Activated T-cell treated with anti-CD3 and anti-CD28 coated beads, Interleukin-2, amount 50 U/mL, for 4 hours (primary cell): ENCODE measurements at regions not wholly inside any gene's neighbourhood (a gene's known extent, or its start where the extent isn't known, plus 50 kb on each side); places are given as distances from the start of the nearest gene placed in this dataset.

ENCODE experiments used
- ATAC-seq, 2 donors: fragments of 200-7000 bp; cut with Tn5 transposase; one replicate each; pipeline ENCODE4 v1.10.0; 2021
- DNase-seq: peaks from one replicate; pipeline ENCODE4 v3.0.0-alpha.2; 2020
- H3K27me3 Mint-ChIP-seq: one replicate; pipeline ENCODE4 v1.8.0; 2021; ENCODE audit warnings: low read depth, mixed read lengths
- H3K36me3 Mint-ChIP-seq: one replicate; pipeline ENCODE4 v1.8.0; 2022; ENCODE audit warnings: mixed read lengths; ENCODE audit not compliant: insufficient read depth
- H3K4me1 Mint-ChIP-seq: one replicate; pipeline ENCODE4 v1.8.0; 2021; ENCODE audit warnings: low read depth, mixed read lengths
- H3K4me3 Mint-ChIP-seq: one replicate; pipeline ENCODE4 v1.8.0; 2021; ENCODE audit warnings: mild to moderate bottlenecking, moderate library complexity, mixed read lengths
- H3K9me3 Mint-ChIP-seq: one replicate; pipeline ENCODE4 v1.8.0; 2021; ENCODE audit warnings: mixed read lengths

GRCh38 chr1:213324859-213325258 lies 273.8 kb downstream of the RPS6KC1 start:
- no peak overlapping the region for H3K4me3 Mint-ChIP-seq
- no peak for ATAC-seq
- no peaks in the 10 kb centered on the region for H3K9me3 Mint-ChIP-seq

GRCh38 chr1:213325482-213325881 lies 274.4 kb downstream of the RPS6KC1 start:
- Mint-ChIP-seq H3K27me3 (peaks cover 4% of the 10 kb centered on the region), H3K36me3 (no peaks in the 10 kb centered on the region), H3K4me1 (no peaks in the 10 kb centered on the region), H3K9me3 (no peaks in the 10 kb centered on the region), H3K4me3 (no peak overlapping the region)
- DNase-seq = no peak
- no peak for ATAC-seq

More at GRCh38 chr1:213324859-213325258, 273.8 kb downstream of the RPS6KC1 start:
- no peaks in the 10 kb centered on the region for H3K36me3 Mint-ChIP-seq
- peaks cover 2% of the 10 kb centered on the region for H3K27me3 Mint-ChIP-seq
- no peak for DNase-seq
- no peaks in the 10 kb centered on the region for H3K4me1 Mint-ChIP-seq

GRCh38 chr1:213326281-213327016 lies 275.4 kb downstream of the RPS6KC1 start:
- no peak for DNase-seq
- no peak overlapping the region for H3K4me3 Mint-ChIP-seq
- H3K4me1 Mint-ChIP-seq = no peaks in the 10 kb centered on the region
- H3K27me3 Mint-ChIP-seq = peaks cover 4% of the 10 kb centered on the region
- H3K36me3 Mint-ChIP-seq = no peaks in the 10 kb centered on the region
- no peak for ATAC-seq
- no peaks in the 10 kb centered on the region for H3K9me3 Mint-ChIP-seq

- no peaks in the 10 kb centered on the region for H3K36me3 Mint-ChIP-seq
- H3K27me3 Mint-ChIP-seq = peaks cover 4% of the 10 kb centered on the region
- H3K4me3 Mint-ChIP-seq = no peak overlapping the region
- no peak for ATAC-seq
- no peak for DNase-seq
- H3K9me3 Mint-ChIP-seq = no peaks in the 10 kb centered on the region
- no peaks in the 10 kb centered on the region for H3K4me1 Mint-ChIP-seq
Observed at GRCh38 chr1:213327017-213327667, 276.1 kb downstream of the RPS6KC1 start.

GRCh38 chr1:213329406-213330008 lies 278.5 kb downstream of the RPS6KC1 start:
- Mint-ChIP-seq H3K9me3 (no peaks in the 10 kb centered on the region), H3K4me3 (no peak overlapping the region), H3K4me1 (no peaks in the 10 kb centered on the region), H3K27me3 (peaks cover 2% of the 10 kb centered on the region), H3K36me3 (no peaks in the 10 kb centered on the region)
- DNase-seq = no peak
- ATAC-seq = no peak

GRCh38 chr1:213330281-213330680 lies 279.2 kb downstream of the RPS6KC1 start:
- H3K9me3 Mint-ChIP-seq = no peaks in the 10 kb centered on the region
- ATAC-seq = no peak
- no peaks in the 10 kb centered on the region for H3K4me1 Mint-ChIP-seq
- no peak overlapping the region for H3K4me3 Mint-ChIP-seq
- no peak for DNase-seq
- peaks cover 2% of the 10 kb centered on the region for H3K27me3 Mint-ChIP-seq
- H3K36me3 Mint-ChIP-seq = no peaks in the 10 kb centered on the region

- no peaks in the 10 kb centered on the region for H3K36me3 Mint-ChIP-seq
- DNase-seq (no peak), ATAC-seq (no peak)
- H3K27me3 Mint-ChIP-seq = peaks cover 2% of the 10 kb centered on the region
- H3K9me3 Mint-ChIP-seq = no peaks in the 10 kb centered on the region
- H3K4me3 Mint-ChIP-seq = no peak overlapping the region
- H3K4me1 Mint-ChIP-seq = no peaks in the 10 kb centered on the region
Observed at GRCh38 chr1:213331631-213332175, 280.7 kb downstream of the RPS6KC1 start.

- H3K36me3 Mint-ChIP-seq = no peaks in the 10 kb centered on the region
- no peak overlapping the region for H3K4me3 Mint-ChIP-seq
- H3K27me3 Mint-ChIP-seq = peaks cover 2% of the 10 kb centered on the region
- no peak for ATAC-seq
- DNase-seq = no peak
- H3K4me1 Mint-ChIP-seq = no peaks in the 10 kb centered on the region
- no peaks in the 10 kb centered on the region for H3K9me3 Mint-ChIP-seq
Observed at GRCh38 chr1:213332491-213332890, 281.4 kb downstream of the RPS6KC1 start.

- Mint-ChIP-seq H3K4me3 (no peak overlapping the region), H3K4me1 (no peaks in the 10 kb centered on the region), H3K9me3 (no peaks in the 10 kb centered on the region), H3K27me3 (peaks cover 2% of the 10 kb centered on the region), H3K36me3 (no peaks in the 10 kb centered on the region)
- DNase-seq (no peak), ATAC-seq (no peak)
Observed at GRCh38 chr1:213333121-213333520, 282.1 kb downstream of the RPS6KC1 start.

- Mint-ChIP-seq H3K9me3 (no peaks in the 10 kb centered on the region), H3K4me3 (no peak overlapping the region), H3K4me1 (no peaks in the 10 kb centered on the region), H3K36me3 (no peaks in the 10 kb centered on the region), H3K27me3 (peaks cover 4% of the 10 kb centered on the region)
- ATAC-seq (no peak), DNase-seq (no peak)
Observed at GRCh38 chr1:213335084-213335483, 284.0 kb downstream of the RPS6KC1 start.

- no peak for DNase-seq
- Mint-ChIP-seq H3K4me3 (no peak overlapping the region), H3K27me3 (peaks cover 8% of the 10 kb centered on the region), H3K4me1 (no peaks in the 10 kb centered on the region), H3K9me3 (no peaks in the 10 kb centered on the region), H3K36me3 (no peaks in the 10 kb centered on the region)
- ATAC-seq = no peak
Observed at GRCh38 chr1:213337025-213337678, 286.1 kb downstream of the RPS6KC1 start.

- no peak overlapping the region for H3K4me3 Mint-ChIP-seq
- no peaks in the 10 kb centered on the region for H3K36me3 Mint-ChIP-seq
Observed at GRCh38 chr1:213340593-213340992, 289.6 kb downstream of the RPS6KC1 start.

GRCh38 chr1:213345621-213346020 lies 294.6 kb downstream of the RPS6KC1 start:
- H3K36me3 Mint-ChIP-seq = no peaks in the 10 kb centered on the region
- ATAC-seq = no peak
- no peak for DNase-seq

More at GRCh38 chr1:213340593-213340992, 289.6 kb downstream of the RPS6KC1 start:
- no peak for DNase-seq
- no peak for ATAC-seq
- Mint-ChIP-seq H3K9me3 (no peaks in the 10 kb centered on the region), H3K27me3 (peaks cover 8% of the 10 kb centered on the region), H3K4me1 (no peaks in the 10 kb centered on the region)

GRCh38 chr1:213357403-213357802 lies 306.4 kb downstream of the RPS6KC1 start:
- H3K4me1 Mint-ChIP-seq = no peaks in the 10 kb centered on the region
- ATAC-seq (no peak), DNase-seq (no peak)
- no peaks in the 10 kb centered on the region for H3K27me3 Mint-ChIP-seq
- H3K9me3 Mint-ChIP-seq = no peaks in the 10 kb centered on the region
- no peaks in the 10 kb centered on the region for H3K36me3 Mint-ChIP-seq
- H3K4me3 Mint-ChIP-seq = no peak overlapping the region

More at GRCh38 chr1:213345621-213346020, 294.6 kb downstream of the RPS6KC1 start:
- peaks cover under 1% of the 10 kb centered on the region for H3K27me3 Mint-ChIP-seq
- H3K9me3 Mint-ChIP-seq = no peaks in the 10 kb centered on the region
- H3K4me1 Mint-ChIP-seq = no peaks in the 10 kb centered on the region
- H3K4me3 Mint-ChIP-seq = no peak overlapping the region
